ENCODE measurements at regions not wholly inside any gene's neighbourhood (a gene's known extent, or its start where the extent isn't known, plus 50 kb on each side); places are given as distances from the start of the nearest gene placed in this dataset.

DNA sequence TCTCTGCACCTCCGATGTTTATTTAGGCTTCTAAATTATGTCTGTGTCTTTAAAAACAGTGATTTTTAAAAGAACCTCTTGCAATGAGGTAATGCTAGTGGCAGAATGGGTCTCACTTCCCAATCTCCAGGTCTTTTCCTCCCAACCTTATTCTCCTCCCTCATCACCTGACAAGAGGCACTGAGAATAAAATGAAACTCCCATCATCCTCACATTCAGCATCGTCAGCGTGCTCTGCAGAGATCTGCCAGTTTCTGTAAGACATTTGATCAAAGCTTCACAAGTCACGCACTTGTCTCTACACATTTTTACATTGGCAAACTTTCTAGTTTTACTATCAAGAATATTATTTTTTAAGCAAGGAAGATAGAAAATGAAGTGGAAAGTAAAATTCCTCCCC is 420.5 kb downstream of the GABRB3 start:
- H3K9me3 Mint-ChIP-seq (ENCODE audit: unreplicated experiment), result peaks cover 25% of the 10 kb centered on the region
- ChIA-PET CTCF (no interaction called here), POLR2A (no interaction called here)
- H3K27ac Mint-ChIP-seq (ENCODE audit: low read depth, unreplicated experiment), result no peak overlapping the region
- no peak overlapping the region for H3K4me3 Mint-ChIP-seq (ENCODE audit: unreplicated experiment)
- no peaks in the 10 kb centered on the region for H3K4me1 Mint-ChIP-seq (ENCODE audit: insufficient read depth, unreplicated experiment)
- H3K27me3 Mint-ChIP-seq (ENCODE audit: insufficient read depth, unreplicated experiment), result no peaks in the 10 kb centered on the region
- H3K36me3 Mint-ChIP-seq (ENCODE audit: insufficient read depth, unreplicated experiment), result peaks cover 5% of the 10 kb centered on the region
- BruUV-seq (replicated peaks), result no TSS peak
- intact Hi-C loops (cut with micrococcal nuclease), result no loop called here
- no peak for DNase-seq (ENCODE audit: unreplicated experiment)
- TF ChIP-seq, protein P1, sequence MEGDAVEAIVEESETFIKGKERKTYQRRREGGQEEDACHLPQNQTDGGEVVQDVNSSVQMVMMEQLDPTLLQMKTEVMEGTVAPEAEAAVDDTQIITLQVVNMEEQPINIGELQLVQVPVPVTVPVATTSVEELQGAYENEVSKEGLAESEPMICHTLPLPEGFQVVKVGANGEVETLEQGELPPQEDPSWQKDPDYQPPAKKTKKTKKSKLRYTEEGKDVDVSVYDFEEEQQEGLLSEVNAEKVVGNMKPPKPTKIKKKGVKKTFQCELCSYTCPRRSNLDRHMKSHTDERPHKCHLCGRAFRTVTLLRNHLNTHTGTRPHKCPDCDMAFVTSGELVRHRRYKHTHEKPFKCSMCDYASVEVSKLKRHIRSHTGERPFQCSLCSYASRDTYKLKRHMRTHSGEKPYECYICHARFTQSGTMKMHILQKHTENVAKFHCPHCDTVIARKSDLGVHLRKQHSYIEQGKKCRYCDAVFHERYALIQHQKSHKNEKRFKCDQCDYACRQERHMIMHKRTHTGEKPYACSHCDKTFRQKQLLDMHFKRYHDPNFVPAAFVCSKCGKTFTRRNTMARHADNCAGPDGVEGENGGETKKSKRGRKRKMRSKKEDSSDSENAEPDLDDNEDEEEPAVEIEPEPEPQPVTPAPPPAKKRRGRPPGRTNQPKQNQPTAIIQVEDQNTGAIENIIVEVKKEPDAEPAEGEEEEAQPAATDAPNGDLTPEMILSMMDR (IDR thresholded peaks at IDR 0.05; ENCODE audit: unreplicated experiment), result no peak

DNA sequence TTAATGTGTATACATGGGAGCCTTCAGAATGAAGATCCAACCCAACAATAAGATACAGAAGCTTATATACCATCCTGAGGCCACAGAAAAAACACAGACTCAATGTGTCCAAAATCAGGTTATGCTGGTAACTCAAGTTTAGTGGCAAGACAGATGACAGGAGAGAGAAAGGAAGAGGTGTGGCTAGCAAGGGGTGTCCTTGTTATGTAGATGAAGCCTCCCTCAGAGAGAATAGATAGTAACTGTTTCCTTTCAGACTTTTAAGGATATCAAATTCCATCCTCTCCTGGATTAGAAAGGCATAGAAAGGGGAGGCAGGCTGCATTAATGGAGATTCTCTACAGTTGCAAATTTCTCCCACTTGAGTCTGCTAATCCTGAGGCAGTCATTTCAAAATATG is 447.4 kb downstream of the GABRB3 start:
- no TSS peak for BruUV-seq (replicated peaks)
- POLR2A ChIA-PET, result no interaction called here
- Mint-ChIP-seq H3K4me3 (ENCODE audit: unreplicated experiment) (no peak overlapping the region), H3K36me3 (ENCODE audit: insufficient read depth, unreplicated experiment) (no peaks in the 10 kb centered on the region), H3K9me3 (ENCODE audit: unreplicated experiment) (peaks cover 28% of the 10 kb centered on the region), H3K27ac (ENCODE audit: low read depth, unreplicated experiment) (no peak overlapping the region), H3K4me1 (ENCODE audit: insufficient read depth, unreplicated experiment) (no peaks in the 10 kb centered on the region), H3K27me3 (ENCODE audit: insufficient read depth, unreplicated experiment) (no peaks in the 10 kb centered on the region)
- intact Hi-C loops (cut with micrococcal nuclease), result no loop called here
- DNase-seq (ENCODE audit: unreplicated experiment), result no peak
- TF ChIP-seq, protein P1 (IDR thresholded peaks at IDR 0.05; ENCODE audit: unreplicated experiment), result no peak
- CTCF ChIA-PET, result no interaction called here

DNA sequence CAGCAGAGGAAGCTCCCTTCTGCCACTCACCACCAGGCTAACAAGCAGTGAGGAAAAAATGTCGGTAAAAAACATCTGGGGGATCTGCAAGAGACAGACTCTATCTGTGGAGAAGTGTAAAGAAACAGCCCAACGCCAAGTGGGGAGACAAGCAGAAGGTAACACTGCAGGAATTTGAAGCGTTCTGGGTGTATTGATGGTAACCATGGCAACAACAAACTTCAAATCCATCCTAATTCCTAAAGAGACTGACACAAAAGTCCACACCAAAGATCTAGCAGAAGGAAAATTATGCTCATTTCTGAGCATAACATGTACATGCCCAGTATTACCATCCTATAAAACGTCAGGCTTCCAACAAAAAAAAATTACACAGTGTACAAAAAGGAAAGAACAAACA is 449.3 kb downstream of the GABRB3 start:
- no TSS peak for BruUV-seq (replicated peaks)
- Mint-ChIP-seq H3K36me3 (ENCODE audit: insufficient read depth, unreplicated experiment) (peaks cover 5% of the 10 kb centered on the region), H3K27me3 (ENCODE audit: insufficient read depth, unreplicated experiment) (no peaks in the 10 kb centered on the region), H3K4me3 (ENCODE audit: unreplicated experiment) (no peak overlapping the region), H3K27ac (ENCODE audit: low read depth, unreplicated experiment) (no peak overlapping the region), H3K4me1 (ENCODE audit: insufficient read depth, unreplicated experiment) (no peaks in the 10 kb centered on the region), H3K9me3 (ENCODE audit: unreplicated experiment) (peaks cover 43% of the 10 kb centered on the region)
- no peak for DNase-seq (ENCODE audit: unreplicated experiment)
- intact Hi-C loops (cut with micrococcal nuclease), result no loop called here
- ChIA-PET CTCF (interaction anchor here (0.6 kb wide), 1 partner anchor 297 kb away, joined by 3 read pairs; no protein-coding TSS in a partner anchor), POLR2A (no interaction called here)
- TF ChIP-seq, protein P1 (IDR thresholded peaks at IDR 0.05; ENCODE audit: unreplicated experiment), result no peak

DNA sequence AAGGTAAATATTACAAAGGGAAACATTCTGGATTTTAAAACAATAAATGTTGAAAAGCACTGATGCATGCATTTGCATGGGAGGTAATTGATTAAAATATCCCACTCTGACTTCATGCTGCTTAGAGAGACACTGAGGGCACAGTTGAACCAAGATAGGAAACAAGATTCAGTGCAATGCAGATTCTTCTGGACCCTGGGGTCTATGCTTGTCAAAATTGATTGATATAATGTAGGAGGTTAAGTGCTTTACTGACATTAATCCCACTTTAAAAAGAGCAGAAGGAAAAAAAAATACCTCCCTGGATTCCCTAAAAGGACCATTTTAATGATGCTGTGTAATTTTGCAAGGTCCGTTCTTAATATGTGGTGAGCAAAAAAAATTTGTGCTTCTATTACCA is 454.2 kb downstream of the GABRB3 start:
- no peaks in the 10 kb centered on the region for H3K4me1 Mint-ChIP-seq (ENCODE audit: insufficient read depth, unreplicated experiment)
- ChIA-PET CTCF (no interaction called here), POLR2A (no interaction called here)
- no peak overlapping the region for H3K4me3 Mint-ChIP-seq (ENCODE audit: unreplicated experiment)
- DNase-seq (ENCODE audit: unreplicated experiment), result no peak
- H3K27ac Mint-ChIP-seq (ENCODE audit: low read depth, unreplicated experiment), result no peak overlapping the region
- peaks cover 5% of the 10 kb centered on the region for H3K36me3 Mint-ChIP-seq (ENCODE audit: insufficient read depth, unreplicated experiment)
- TF ChIP-seq, protein P1 (IDR thresholded peaks at IDR 0.05; ENCODE audit: unreplicated experiment), result no peak
- intact Hi-C loops (cut with micrococcal nuclease), result no loop called here
- H3K9me3 Mint-ChIP-seq (ENCODE audit: unreplicated experiment), result peaks cover 40% of the 10 kb centered on the region
- BruUV-seq (replicated peaks), result no TSS peak
- no peaks in the 10 kb centered on the region for H3K27me3 Mint-ChIP-seq (ENCODE audit: insufficient read depth, unreplicated experiment)

Measured in MCF 10A (cell line).